ENCODE measurements at regions not wholly inside any gene's neighbourhood (a gene's known extent, or its start where the extent isn't known, plus 50 kb on each side); places are given as distances from the start of the nearest gene placed in this dataset.

DNA sequence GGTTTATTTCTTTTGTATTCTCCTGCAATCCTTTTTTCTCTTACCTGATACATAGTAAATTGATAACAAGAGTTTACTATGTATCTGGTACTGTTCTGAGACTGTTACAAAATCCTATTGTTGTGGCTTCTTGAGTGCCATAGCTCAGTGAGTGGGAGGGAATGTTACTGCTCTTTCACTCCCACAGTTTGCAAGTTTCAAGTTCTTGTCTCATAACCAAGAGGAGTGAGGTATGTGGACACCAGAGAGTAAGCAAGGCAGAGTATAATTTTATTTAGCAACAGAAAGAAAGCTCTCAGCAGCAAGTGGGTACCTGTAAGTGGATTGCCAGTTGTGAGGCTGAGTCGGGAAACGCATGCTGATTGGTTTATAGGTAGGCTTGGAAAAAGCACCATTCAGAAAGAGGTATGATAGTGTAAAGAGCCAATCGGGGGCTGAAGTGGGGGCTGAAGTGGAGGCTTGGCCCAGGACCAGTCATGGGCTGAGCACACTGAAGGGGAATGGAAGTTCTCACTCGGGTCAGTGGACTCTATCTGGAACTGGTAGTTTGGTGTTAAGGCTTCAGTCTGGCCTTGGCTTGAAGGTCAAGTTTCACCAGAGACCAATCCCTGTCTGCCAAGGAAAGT lies 850.8 kb downstream of the TMTC2 start:
- Histone ChIP-seq H3K79me1 (ENCODE audit: low read depth in 1 of 2, low read length in 2 of 2) (no peaks in the 10 kb centered on the region), H3K27me3 (ENCODE audit: control insufficient read depth, insufficient read depth, low read length) (no peaks in the 10 kb centered on the region), H4K91ac (ENCODE audit: insufficient read depth, low read depth, low read length) (no peak overlapping the region), H2BK20ac (ENCODE audit: low read depth, low read length) (no peak overlapping the region), H3K27ac (ENCODE audit: insufficient read depth, low read length) (no peak overlapping the region), H3K23ac (ENCODE audit: low read depth, low read length) (no peak overlapping the region), H2AK5ac (ENCODE audit: low read depth, low read length) (no peak overlapping the region), H3K36me3 (ENCODE audit: control insufficient read depth, insufficient read depth, low read length) (no peaks in the 10 kb centered on the region), H4K5ac (ENCODE audit: low read depth, low read length) (no peak overlapping the region), H3K56ac (ENCODE audit: extremely low read depth, insufficient read depth, low read length) (no peak overlapping the region), H3K4me2 (ENCODE audit: low read depth, low read length) (no peak overlapping the region), H3K9ac (ENCODE audit: low read depth, low read length) (no peak overlapping the region), H3K9me3 (ENCODE audit: control insufficient read depth, insufficient read depth, low read length) (no peaks in the 10 kb centered on the region; the same call in 1 of the 2 replicates), H4K8ac (ENCODE audit: low read depth in 2 of 2, low read length in 2 of 2) (no peak overlapping the region), H2BK120ac (ENCODE audit: low read depth, low read length) (no peak overlapping the region), H2AFZ (replicated peaks; ENCODE audit: low read length, poor library complexity) (no peak overlapping the region), H3K4ac (ENCODE audit: low read depth, low read length) (no peak overlapping the region), H2BK15ac (ENCODE audit: low read depth, low read length) (no peak overlapping the region), H3K18ac (ENCODE audit: low read depth, low read length) (no peak overlapping the region), H3K4me3 (ENCODE audit: insufficient read depth, low read depth, low read length) (no peak overlapping the region), H2BK5ac (ENCODE audit: low read depth, low read length, poor library complexity, severe bottlenecking) (no peak overlapping the region), H3K9me1 (ENCODE audit: insufficient read depth, low read length) (no peaks in the 10 kb centered on the region), H4K20me1 (ENCODE audit: insufficient read depth, low read length) (no peaks in the 10 kb centered on the region), H3K4me1 (ENCODE audit: control insufficient read depth, insufficient read depth, low read length) (no peaks in the 10 kb centered on the region), H2AK9ac (replicated peaks; ENCODE audit: low read depth, low read length, poor library complexity) (no peak overlapping the region), H3K14ac (replicated peaks; ENCODE audit: low read depth, low read length) (no peak overlapping the region)
- CTCF ChIA-PET, result no interaction called here
- DNase-seq (no peak), ATAC-seq (ENCODE audit: low read depth) (no peak)
- WGBS, 2 experiments (ENCODE audit: extremely low coverage in 2 of 2, insufficient read length in 1 of 2), result no CpG with 5 or more reads among the region's 4 CpGs
- POLR2A ChIA-PET (ENCODE audit: unreplicated experiment), result no interaction called here
- intact Hi-C loops (cut with micrococcal nuclease) (no loop called here), in situ Hi-C loops (cut with MboI; ENCODE audit: low sequenced_read_pairs) (no loop called here), dilution Hi-C loops (cut with HindIII; ENCODE audit: low sequenced_read_pairs, unreplicated experiment) (no loop called here)
- no peak for TF ChIP-seq CHD1 (IDR thresholded peaks at IDR 0.05; ENCODE audit: low read depth, low read length)
- no peak for TF ChIP-seq BHLHE40 (IDR thresholded peaks at IDR 0.05; ENCODE audit: low read depth, low read length)
- no peak for TF ChIP-seq NFE2L2 (IDR thresholded peaks at IDR 0.05; ENCODE audit: low read depth, low read length)
- no peak for TF ChIP-seq RCOR1 (IDR thresholded peaks at IDR 0.05; ENCODE audit: insufficient replicate concordance, low read length)
- TF ChIP-seq MXI1 (IDR thresholded peaks at IDR 0.05; ENCODE audit: borderline replicate concordance, low read depth, low read length), result no peak
- TF ChIP-seq, protein P1, sequence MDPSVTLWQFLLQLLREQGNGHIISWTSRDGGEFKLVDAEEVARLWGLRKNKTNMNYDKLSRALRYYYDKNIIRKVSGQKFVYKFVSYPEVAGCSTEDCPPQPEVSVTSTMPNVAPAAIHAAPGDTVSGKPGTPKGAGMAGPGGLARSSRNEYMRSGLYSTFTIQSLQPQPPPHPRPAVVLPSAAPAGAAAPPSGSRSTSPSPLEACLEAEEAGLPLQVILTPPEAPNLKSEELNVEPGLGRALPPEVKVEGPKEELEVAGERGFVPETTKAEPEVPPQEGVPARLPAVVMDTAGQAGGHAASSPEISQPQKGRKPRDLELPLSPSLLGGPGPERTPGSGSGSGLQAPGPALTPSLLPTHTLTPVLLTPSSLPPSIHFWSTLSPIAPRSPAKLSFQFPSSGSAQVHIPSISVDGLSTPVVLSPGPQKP (IDR thresholded peaks at IDR 0.05; ENCODE audit: borderline replicate concordance, low read depth, low read length), result no peak
- TF ChIP-seq RFX5 (IDR thresholded peaks at IDR 0.05; ENCODE audit: low read depth, low read length), result no peak
- no peak for TF ChIP-seq RAD21 (IDR thresholded peaks at IDR 0.05; ENCODE audit: low read length)
- no peak for TF ChIP-seq CEBPB (IDR thresholded peaks at IDR 0.05; ENCODE audit: low read depth, low read length)
- no TSS peak for BruUV-seq (replicated peaks)

Data from IMR-90 (cell line).